ENCODE measurements at regions not wholly inside any gene's neighbourhood (a gene's known extent, or its start where the extent isn't known, plus 50 kb on each side); places are given as distances from the start of the nearest gene placed in this dataset.
A peak's percentile ranks its signal among the peaks of the same experiment; 100 is the strongest.

DNA sequence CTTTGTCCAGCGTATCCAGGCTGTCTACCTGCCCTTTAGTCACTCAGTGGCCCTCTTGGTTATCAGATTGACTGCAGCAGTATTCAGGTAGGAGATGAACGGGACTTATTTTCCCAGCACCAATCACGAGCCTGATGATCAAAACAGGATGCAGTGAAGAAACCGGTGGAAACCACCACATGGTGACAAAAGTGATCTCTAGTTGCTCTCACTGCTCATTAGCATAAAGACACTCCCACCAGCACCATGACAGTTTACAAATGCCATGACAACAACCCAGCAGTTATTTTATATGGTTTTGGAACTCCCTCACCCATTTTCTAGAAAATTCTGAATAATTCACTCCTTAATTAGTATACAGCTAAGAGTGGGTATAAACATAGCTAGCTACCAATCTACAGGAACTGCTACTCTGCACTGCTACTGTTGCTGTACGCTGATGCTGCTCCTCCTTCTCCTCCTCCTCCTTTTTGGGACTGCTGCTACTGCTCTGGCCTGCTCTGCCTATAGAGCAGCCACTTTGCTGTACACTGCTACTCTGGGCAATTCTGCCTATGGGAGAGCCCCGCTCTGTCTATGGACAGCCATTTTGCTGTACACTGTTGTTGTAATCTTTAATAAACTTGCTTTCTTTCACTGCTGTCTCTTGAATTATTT lies 142.5 kb upstream of the SSTR1 start:
- Histone ChIP-seq H3K27me3 (no peaks in the 10 kb centered on the region), H3K9me3 (peaks cover 4 to 16% (median 9%) of the 10 kb centered on the region in 4 donors), H3K27ac (peak overlapping the region in 2 of 4 donors; percentile 36 to 69), H3K4me3 (no peak overlapping the region), H3K4me1 (no peaks in the 10 kb centered on the region), H3K36me3 (no peaks in the 10 kb centered on the region)
- DNase-seq: peak in 1 of 2 donors; percentile 33
- WGBS, 2 donors: 63 to 70% methylated on average over 6 of the region's 6 CpGs
- no peak for ATAC-seq (ENCODE audit: low FRiP score in 2 of 2)
- no peak for TF ChIP-seq POLR2A (IDR thresholded peaks at IDR 0.05)

GRCh38 chr14:38070061-38070588 lies 137.6 kb upstream of the SSTR1 start:
- 80 to 89% methylated on average over 2 of the region's 2 CpGs for WGBS, 2 donors
- ATAC-seq (ENCODE audit: low FRiP score in 2 of 2): no peak

DNA sequence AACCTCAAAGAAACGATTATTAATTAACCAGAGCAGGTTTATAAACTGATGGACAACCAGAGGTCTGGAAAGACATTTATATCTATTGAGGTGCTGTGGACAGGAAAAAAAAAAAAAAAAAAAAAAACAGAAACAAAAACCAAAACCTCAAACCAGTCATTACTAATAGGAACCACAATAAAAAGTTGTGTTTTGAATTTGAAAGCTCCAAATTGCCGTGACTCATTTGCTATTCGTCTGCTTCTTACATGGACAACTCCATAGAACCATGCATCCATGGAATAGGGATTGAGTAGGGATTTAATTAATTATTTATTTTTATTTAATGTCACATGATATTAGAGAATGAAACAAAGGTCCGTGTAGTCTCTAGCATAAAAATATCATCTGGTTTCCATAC lies 134.1 kb upstream of the SSTR1 start:
- DNase-seq (no peak), ATAC-seq (ENCODE audit: low FRiP score in 2 of 2) (no peak)

More at GRCh38 chr14:38070061-38070588, 137.6 kb upstream of the SSTR1 start:
- H3K36me3 ChIP-seq: no peaks in the 10 kb centered on the region
- H3K27me3 ChIP-seq: no peaks in the 10 kb centered on the region
- H3K27ac ChIP-seq: no peak overlapping the region
- H3K4me1 ChIP-seq: no peaks in the 10 kb centered on the region
- no peak for TF ChIP-seq POLR2A (IDR thresholded peaks at IDR 0.05)
- TF ChIP-seq, protein P1, sequence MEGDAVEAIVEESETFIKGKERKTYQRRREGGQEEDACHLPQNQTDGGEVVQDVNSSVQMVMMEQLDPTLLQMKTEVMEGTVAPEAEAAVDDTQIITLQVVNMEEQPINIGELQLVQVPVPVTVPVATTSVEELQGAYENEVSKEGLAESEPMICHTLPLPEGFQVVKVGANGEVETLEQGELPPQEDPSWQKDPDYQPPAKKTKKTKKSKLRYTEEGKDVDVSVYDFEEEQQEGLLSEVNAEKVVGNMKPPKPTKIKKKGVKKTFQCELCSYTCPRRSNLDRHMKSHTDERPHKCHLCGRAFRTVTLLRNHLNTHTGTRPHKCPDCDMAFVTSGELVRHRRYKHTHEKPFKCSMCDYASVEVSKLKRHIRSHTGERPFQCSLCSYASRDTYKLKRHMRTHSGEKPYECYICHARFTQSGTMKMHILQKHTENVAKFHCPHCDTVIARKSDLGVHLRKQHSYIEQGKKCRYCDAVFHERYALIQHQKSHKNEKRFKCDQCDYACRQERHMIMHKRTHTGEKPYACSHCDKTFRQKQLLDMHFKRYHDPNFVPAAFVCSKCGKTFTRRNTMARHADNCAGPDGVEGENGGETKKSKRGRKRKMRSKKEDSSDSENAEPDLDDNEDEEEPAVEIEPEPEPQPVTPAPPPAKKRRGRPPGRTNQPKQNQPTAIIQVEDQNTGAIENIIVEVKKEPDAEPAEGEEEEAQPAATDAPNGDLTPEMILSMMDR (IDR thresholded peaks at IDR 0.05): no peak
- TF ChIP-seq EP300 (IDR thresholded peaks at IDR 0.05): no peak
- no peaks in the 10 kb centered on the region for H3K9me3 ChIP-seq
- H3K4me3 ChIP-seq: no peak overlapping the region
- no peak for DNase-seq

GRCh38 chr14:38074081-38074480 lies 133.6 kb upstream of the SSTR1 start:
- DNase-seq: no peak
- no peaks in the 10 kb centered on the region for H3K27me3 ChIP-seq
- 47 to 78% methylated on average over 1 of the region's 1 CpG for WGBS, 2 donors

More for the DNA sequence above, 134.1 kb upstream of the SSTR1 start:
- Histone ChIP-seq H3K4me3 (no peak overlapping the region), H3K27ac (no peak overlapping the region), H3K36me3 (no peaks in the 10 kb centered on the region), H3K4me1 (peaks cover 0 to 9% (median 6%) of the 10 kb centered on the region in 4 donors), H3K9me3 (no peaks in the 10 kb centered on the region), H3K27me3 (no peaks in the 10 kb centered on the region)
- TF ChIP-seq, protein P1 (IDR thresholded peaks at IDR 0.05): no peak
- 65 to 75% methylated on average over 4 of the region's 4 CpGs for WGBS, 2 donors

GRCh38 chr14:38074754-38075153 lies 132.9 kb upstream of the SSTR1 start:
- Histone ChIP-seq H3K4me1 (peaks cover 0 to 14% (median 9%) of the 10 kb centered on the region in 4 donors), H3K36me3 (no peaks in the 10 kb centered on the region), H3K27me3 (no peaks in the 10 kb centered on the region), H3K4me3 (no peak overlapping the region), H3K9me3 (no peaks in the 10 kb centered on the region), H3K27ac (no peak overlapping the region)
- TF ChIP-seq POLR2A (IDR thresholded peaks at IDR 0.05) (no peak), EP300 (IDR thresholded peaks at IDR 0.05) (no peak), POLR2AphosphoS5 (IDR thresholded peaks at IDR 0.05) (no peak)
- TF ChIP-seq, protein P1 (IDR thresholded peaks at IDR 0.05): no peak
- ATAC-seq (ENCODE audit: low FRiP score in 2 of 2): no peak
- no peak for DNase-seq
- 59 to 61% methylated on average over 2 of the region's 2 CpGs for WGBS, 2 donors

More at GRCh38 chr14:38074081-38074480, 133.6 kb upstream of the SSTR1 start:
- no peaks in the 10 kb centered on the region for H3K9me3 ChIP-seq
- peaks cover 0 to 12% (median 8%) of the 10 kb centered on the region in 4 donors for H3K4me1 ChIP-seq
- ATAC-seq (ENCODE audit: low FRiP score in 2 of 2): no peak
- no peaks in the 10 kb centered on the region for H3K36me3 ChIP-seq
- H3K27ac ChIP-seq: no peak overlapping the region
- TF ChIP-seq EP300 (IDR thresholded peaks at IDR 0.05): no peak
- TF ChIP-seq POLR2AphosphoS5 (IDR thresholded peaks at IDR 0.05): no peak
- TF ChIP-seq POLR2A (IDR thresholded peaks at IDR 0.05): no peak
- TF ChIP-seq, protein P1 (IDR thresholded peaks at IDR 0.05): no peak
- H3K4me3 ChIP-seq: no peak overlapping the region

Data from upper lobe of left lung (tissue), 6 donors.